T-cell (primary cell): ENCODE measurements at regions not wholly inside any gene's neighbourhood (a gene's known extent, or its start where the extent isn't known, plus 50 kb on each side); places are given as distances from the start of the nearest gene placed in this dataset.

ENCODE experiments used
- ATAC-seq, 4 experiments: fragments of 200-7000 bp in 3 of 4; fragments of 150-1000 bp in 1 of 4; cut with Tn5 transposase; replicated peaks in 1 of 4; 1 replicate in 3 of 4; 2 replicates in 1 of 4; pipeline ENCODE4 v1.10.0; 2021; ENCODE audit warnings: moderate library complexity in 3 of 4, mild to moderate bottlenecking in 2 of 4, moderate number of reproducible peaks in 1 of 4
- CTCF ChIA-PET, 2 donors: fragments of 300-600 bp; sonication (Branson Sonifier 250); formaldehyde crosslinking; loops; one replicate each; lab custom pipeline; 2022; ENCODE audit warnings: antibody characterized with exemption in 2 of 2; lab: Charles Lee
- POLR2A ChIA-PET, 2 donors: fragments of 300-600 bp; sonication (Branson Sonifier 250); formaldehyde crosslinking; loops; one replicate each; lab custom pipeline; 2022; ENCODE audit warnings: antibody characterized with exemption in 2 of 2; lab: Charles Lee
- DNase-seq, 35 experiments: peaks; one replicate each; pipeline versions ENCODE4 v3.0.0 to v3.0.0-alpha.2; 2013 to 2023
- H3K27ac ChIP-seq: one replicate; pipeline ENCODE4 v1.5.1; 2013; ENCODE audit warnings: low read length
- H3K27me3 ChIP-seq, 2 experiments: replicated peaks in 1 of 2; 1 replicate in 1 of 2; 2 replicates in 1 of 2; pipeline versions ENCODE4 v1.6.1 to v1.7.0; 2013; ENCODE audit warnings: low read length in 1 of 2, mixed read lengths in 1 of 2; ENCODE audit not compliant: control insufficient read depth in 2 of 2, insufficient read depth in 2 of 2; ENCODE audit errors: extremely low read depth in 1 of 2
- H3K36me3 ChIP-seq, 2 donors: 1 replicate in 1 of 2; 2 replicates in 1 of 2; pipeline versions ENCODE4 v1.6.1 to v1.7.0; 2013; ENCODE audit warnings: low read length in 1 of 2; ENCODE audit not compliant: control insufficient read depth in 2 of 2, insufficient read depth in 1 of 2; ENCODE audit errors: extremely low read depth in 1 of 2
- H3K4me1 ChIP-seq, 2 experiments: 1 replicate in 1 of 2; 2 replicates in 1 of 2; pipeline versions ENCODE4 v1.6.1 to v1.7.0; 2013; ENCODE audit warnings: low read length in 2 of 2, mixed read lengths in 1 of 2; ENCODE audit not compliant: insufficient read depth in 2 of 2, control insufficient read depth in 1 of 2; ENCODE audit errors: extremely low read depth in 1 of 2
- H3K4me3 ChIP-seq, 2 donors: 1 replicate in 1 of 2; 2 replicates in 1 of 2; pipeline versions ENCODE4 v1.5.1 to v1.7.0; 2013; ENCODE audit warnings: mild to moderate bottlenecking in 2 of 2, low read length in 1 of 2, moderate library complexity in 1 of 2; ENCODE audit not compliant: control insufficient read depth in 1 of 2; ENCODE audit errors: extremely low read depth in 1 of 2
- H3K9me3 ChIP-seq: 2 replicates; pipeline ENCODE4 v1.7.0; 2013
- H3K27ac Mint-ChIP-seq, 2 donors: one replicate each; pipeline ENCODE4 v1.8.0; 2020 to 2021; ENCODE audit warnings: mild to moderate bottlenecking in 2 of 2, mixed read lengths in 2 of 2
- H3K27me3 Mint-ChIP-seq, 2 donors: one replicate each; pipeline ENCODE4 v1.8.0; 2021 to 2022; ENCODE audit warnings: mixed read lengths in 2 of 2
- H3K36me3 Mint-ChIP-seq: one replicate; pipeline ENCODE4 v1.8.0; 2021; ENCODE audit warnings: mixed read lengths
- H3K4me1 Mint-ChIP-seq, 3 donors: one replicate each; pipeline ENCODE4 v1.8.0; 2020 to 2022; ENCODE audit warnings: mixed read lengths in 3 of 3, mild to moderate bottlenecking in 1 of 3
- H3K4me3 Mint-ChIP-seq, 3 donors: one replicate each; pipeline ENCODE4 v1.8.0; 2020 to 2022; ENCODE audit warnings: mild to moderate bottlenecking in 3 of 3, mixed read lengths in 3 of 3, moderate library complexity in 3 of 3
- H3K9me3 Mint-ChIP-seq, 3 donors: one replicate each; pipeline ENCODE4 v1.8.0; 2020 to 2022; ENCODE audit warnings: mixed read lengths in 3 of 3
- WGBS: methylation state at CpG from one replicate; pipeline ENCODE4 v1.1.5; 2013; ENCODE audit warnings: missing lambda C conversion rate; ENCODE audit not compliant: insufficient coverage; 5-methylcytosine and 5-hydroxymethylcytosine counted together

DNA sequence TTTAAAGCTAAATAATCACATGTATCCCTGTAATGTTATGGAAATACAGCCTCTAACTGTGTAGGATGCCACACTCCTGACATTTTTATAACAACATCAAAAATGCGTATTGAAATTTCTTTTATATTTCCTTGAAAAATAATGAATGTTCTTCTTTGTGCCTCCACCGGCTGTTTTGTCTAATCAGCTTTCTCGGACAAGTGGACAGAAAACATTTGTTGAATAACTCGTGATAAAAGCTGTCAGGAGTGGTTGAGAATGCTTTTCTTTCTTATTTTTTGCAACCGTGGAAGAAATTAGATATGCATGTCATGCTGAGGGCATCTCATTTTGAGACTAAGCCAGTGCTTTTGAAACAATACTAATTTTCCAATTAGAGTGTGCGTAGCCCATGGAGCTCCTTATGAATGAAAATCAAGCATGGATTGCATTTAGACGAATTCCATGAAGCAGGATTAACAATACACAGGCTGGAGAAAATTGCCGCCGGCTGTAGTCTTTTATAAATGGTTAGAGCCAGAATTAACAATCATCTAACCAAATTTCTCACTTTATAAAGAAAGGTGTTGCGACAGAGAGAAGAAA lies 614.5 kb upstream of the LCORL start:
- no peaks in the 10 kb centered on the region for H3K27me3 ChIP-seq
- no peaks in the 10 kb centered on the region for H3K4me1 ChIP-seq
- ChIA-PET CTCF (no interaction called here), POLR2A (no interaction called here)
- ATAC-seq = no peak
- H3K27ac Mint-ChIP-seq = no peak overlapping the region
- H3K36me3 Mint-ChIP-seq = no peaks in the 10 kb centered on the region
- no peaks in the 10 kb centered on the region for H3K36me3 ChIP-seq
- no peaks in the 10 kb centered on the region for H3K4me1 Mint-ChIP-seq
- H3K4me3 ChIP-seq = no peak overlapping the region
- H3K9me3 Mint-ChIP-seq = peaks cover 0 to 4% (median 0%) of the 10 kb centered on the region in 3 donors
- no peak overlapping the region for H3K4me3 Mint-ChIP-seq
- peaks cover 0 to 3% of the 10 kb centered on the region in 2 donors for H3K27me3 Mint-ChIP-seq
- DNase-seq = no peak
- H3K9me3 ChIP-seq = no peaks in the 10 kb centered on the region
- no peak overlapping the region for H3K27ac ChIP-seq
- 80% methylated on average over 1 of the region's 10 CpGs for WGBS

GRCh38 chr4:18635531-18635930 lies 614.0 kb upstream of the LCORL start:
- DNase-seq (no peak), ATAC-seq (no peak)
- H3K36me3 ChIP-seq = no peaks in the 10 kb centered on the region
- Mint-ChIP-seq H3K36me3 (no peaks in the 10 kb centered on the region), H3K27ac (no peak overlapping the region), H3K9me3 (peaks cover 0 to 2% (median 0%) of the 10 kb centered on the region in 3 donors), H3K27me3 (peaks cover 0 to 3% of the 10 kb centered on the region in 2 donors), H3K4me1 (no peaks in the 10 kb centered on the region), H3K4me3 (no peak overlapping the region)
- H3K9me3 ChIP-seq = no peaks in the 10 kb centered on the region
- H3K4me3 ChIP-seq = no peak overlapping the region
- ChIA-PET CTCF (no interaction called here), POLR2A (no interaction called here)
- H3K27me3 ChIP-seq = no peaks in the 10 kb centered on the region
- no peak overlapping the region for H3K27ac ChIP-seq
- 67% methylated on average over 1 of the region's 3 CpGs for WGBS
- no peaks in the 10 kb centered on the region for H3K4me1 ChIP-seq

GRCh38 chr4:18631586-18631985 lies 610.0 kb upstream of the LCORL start:
- H3K36me3 Mint-ChIP-seq = no peaks in the 10 kb centered on the region
- H3K27me3 Mint-ChIP-seq = peaks cover 0 to 3% of the 10 kb centered on the region in 2 donors
- H3K4me3 ChIP-seq = no peak overlapping the region
- CTCF ChIA-PET = no interaction called here
- no peak overlapping the region for H3K4me3 Mint-ChIP-seq
- POLR2A ChIA-PET = no interaction called here
- no peaks in the 10 kb centered on the region for H3K9me3 ChIP-seq
- ATAC-seq (no peak), DNase-seq (no peak)
- H3K36me3 ChIP-seq = no peaks in the 10 kb centered on the region
- no peaks in the 10 kb centered on the region for H3K4me1 ChIP-seq
- no peak overlapping the region for H3K27ac ChIP-seq
- no peaks in the 10 kb centered on the region for H3K9me3 Mint-ChIP-seq
- H3K4me1 Mint-ChIP-seq = no peaks in the 10 kb centered on the region
- no peak overlapping the region for H3K27ac Mint-ChIP-seq
- H3K27me3 ChIP-seq = no peaks in the 10 kb centered on the region

- no peak overlapping the region for H3K27ac Mint-ChIP-seq
These were observed 608.9 kb upstream of the LCORL start for GRCh38 chr4:18630218-18631110.

DNA sequence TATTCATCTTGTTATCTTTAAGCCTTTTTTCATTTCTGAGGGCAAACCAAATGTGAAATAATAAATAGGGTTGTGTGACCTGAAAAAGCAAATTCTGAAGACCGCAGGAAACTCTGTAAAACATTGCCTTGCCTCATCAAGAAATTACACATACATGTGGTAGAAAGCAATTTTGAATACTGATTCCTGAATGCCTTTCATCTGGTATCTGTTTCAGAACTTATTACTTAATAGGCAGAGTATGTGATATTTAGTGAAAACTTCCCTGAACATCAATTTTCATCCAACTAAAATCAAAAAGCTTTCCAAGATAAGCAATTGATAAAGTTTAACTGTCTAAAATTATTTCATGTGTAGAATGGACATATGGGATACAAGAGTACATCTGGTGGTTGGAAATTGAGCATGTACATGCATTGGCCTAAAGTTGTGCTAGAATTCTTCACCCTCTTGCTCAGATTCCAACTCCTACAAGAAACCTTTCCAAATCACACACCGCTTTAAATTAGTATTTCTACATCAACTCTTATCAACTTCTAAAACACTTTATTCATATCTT lies 606.0 kb upstream of the LCORL start:
- no peak overlapping the region for H3K27ac Mint-ChIP-seq
- H3K27me3 ChIP-seq = no peaks in the 10 kb centered on the region
- DNase-seq (no peak), ATAC-seq (no peak)
- H3K9me3 ChIP-seq = no peaks in the 10 kb centered on the region
- no peak overlapping the region for H3K4me3 ChIP-seq
- H3K4me1 Mint-ChIP-seq = no peaks in the 10 kb centered on the region
- H3K4me1 ChIP-seq = no peaks in the 10 kb centered on the region
- POLR2A ChIA-PET = no interaction called here
- H3K4me3 Mint-ChIP-seq = no peak overlapping the region
- no peaks in the 10 kb centered on the region for H3K36me3 ChIP-seq
- peaks cover 0 to 1% of the 10 kb centered on the region in 2 donors for H3K27me3 Mint-ChIP-seq
- no peaks in the 10 kb centered on the region for H3K9me3 Mint-ChIP-seq
- H3K36me3 Mint-ChIP-seq = no peaks in the 10 kb centered on the region
- H3K27ac ChIP-seq = no peak overlapping the region
- CTCF ChIA-PET = no interaction called here
- WGBS = 100% methylated on average over 1 of the region's 2 CpGs

More at GRCh38 chr4:18630218-18631110, 608.9 kb upstream of the LCORL start:
- no peaks in the 10 kb centered on the region for H3K4me1 Mint-ChIP-seq
- H3K27me3 ChIP-seq = no peaks in the 10 kb centered on the region
- WGBS = 88% methylated on average over 27 of the region's 29 CpGs
- POLR2A ChIA-PET = no interaction called here
- ATAC-seq (no peak), DNase-seq (no peak)
- H3K36me3 ChIP-seq = no peaks in the 10 kb centered on the region
- no peak overlapping the region for H3K4me3 ChIP-seq
- no peaks in the 10 kb centered on the region for H3K9me3 Mint-ChIP-seq
- no peak overlapping the region for H3K4me3 Mint-ChIP-seq
- CTCF ChIA-PET = no interaction called here
- H3K27me3 Mint-ChIP-seq = peaks cover 0 to 3% of the 10 kb centered on the region in 2 donors
- H3K36me3 Mint-ChIP-seq = no peaks in the 10 kb centered on the region
- H3K9me3 ChIP-seq = no peaks in the 10 kb centered on the region
- no peaks in the 10 kb centered on the region for H3K4me1 ChIP-seq
- H3K27ac ChIP-seq = no peak overlapping the region

GRCh38 chr4:18626996-18627395 lies 605.4 kb upstream of the LCORL start:
- Mint-ChIP-seq H3K4me3 (no peak overlapping the region), H3K4me1 (no peaks in the 10 kb centered on the region), H3K27ac (no peak overlapping the region), H3K36me3 (no peaks in the 10 kb centered on the region), H3K9me3 (no peaks in the 10 kb centered on the region), H3K27me3 (no peaks in the 10 kb centered on the region)
- Histone ChIP-seq H3K36me3 (no peaks in the 10 kb centered on the region), H3K4me1 (no peaks in the 10 kb centered on the region), H3K27ac (no peak overlapping the region), H3K9me3 (no peaks in the 10 kb centered on the region), H3K27me3 (no peaks in the 10 kb centered on the region), H3K4me3 (no peak overlapping the region)
- no CpG with 5 or more reads among the region's 2 CpGs for WGBS
- DNase-seq (no peak), ATAC-seq (no peak)
- ChIA-PET CTCF (no interaction called here), POLR2A (no interaction called here)
